ENCODE measurements at regions not wholly inside any gene's neighbourhood (a gene's known extent, or its start where the extent isn't known, plus 50 kb on each side); places are given as distances from the start of the nearest gene placed in this dataset.

GRCh38 chr2:167492486-167492885 is 604.2 kb downstream of the XIRP2 start:
- H3K9me3 ChIP-seq (ENCODE audit: control insufficient read depth in 1 of 2, insufficient read depth in 1 of 2, low read length in 2 of 2): no peaks in the 10 kb centered on the region
- Mint-ChIP-seq H3K36me3 (ENCODE audit: low read depth) (no peaks in the 10 kb centered on the region), H3K9me3 (no peaks in the 10 kb centered on the region), H3K27me3 (no peaks in the 10 kb centered on the region), H3K4me3 (no peak overlapping the region), H3K4me1 (ENCODE audit: low read depth) (no peaks in the 10 kb centered on the region), H3K27ac (no peak overlapping the region)
- no peak overlapping the region for H3K27ac ChIP-seq (ENCODE audit: low read depth in 1 of 2, low read length in 2 of 2)
- intact Hi-C loops (cut with DNase I, micrococcal nuclease): no loop called here
- no peak overlapping the region for H3K4me3 ChIP-seq (ENCODE audit: low read length)
- no peaks in the 10 kb centered on the region for H3K36me3 ChIP-seq (ENCODE audit: insufficient read depth, low read length)
- H3K4me1 ChIP-seq (ENCODE audit: insufficient read depth, low read length): no peaks in the 10 kb centered on the region
- DNase-seq: no peak
- ChIA-PET CTCF (no interaction called here), POLR2A (no interaction called here)
- no peaks in the 10 kb centered on the region for H3K27me3 ChIP-seq (ENCODE audit: control insufficient read depth in 1 of 2, insufficient read depth in 2 of 2, low read length in 2 of 2)
- no peak for TF ChIP-seq CTCF (IDR thresholded peaks at IDR 0.05)
- no peak for ATAC-seq (ENCODE audit: poor library complexity)

GRCh38 chr2:167491788-167492187 is 603.5 kb downstream of the XIRP2 start:
- no peak overlapping the region for H3K27ac Mint-ChIP-seq
- H3K4me3 ChIP-seq (ENCODE audit: low read length): no peak overlapping the region
- DNase-seq: no peak
- ChIA-PET POLR2A (no interaction called here), CTCF (no interaction called here)
- no peaks in the 10 kb centered on the region for H3K27me3 ChIP-seq (ENCODE audit: control insufficient read depth in 1 of 2, insufficient read depth in 2 of 2, low read length in 2 of 2)
- H3K4me1 Mint-ChIP-seq (ENCODE audit: low read depth): no peaks in the 10 kb centered on the region
- no peaks in the 10 kb centered on the region for H3K36me3 Mint-ChIP-seq (ENCODE audit: low read depth)
- TF ChIP-seq CTCF (IDR thresholded peaks at IDR 0.05): no peak
- no peaks in the 10 kb centered on the region for H3K9me3 Mint-ChIP-seq
- H3K4me3 Mint-ChIP-seq: no peak overlapping the region
- no peak for ATAC-seq (ENCODE audit: poor library complexity)
- no peak overlapping the region for H3K27ac ChIP-seq (ENCODE audit: low read depth in 1 of 2, low read length in 2 of 2)
- no peaks in the 10 kb centered on the region for H3K9me3 ChIP-seq (ENCODE audit: control insufficient read depth in 1 of 2, insufficient read depth in 1 of 2, low read length in 2 of 2)
- H3K36me3 ChIP-seq (ENCODE audit: insufficient read depth, low read length): no peaks in the 10 kb centered on the region
- no peaks in the 10 kb centered on the region for H3K4me1 ChIP-seq (ENCODE audit: insufficient read depth, low read length)
- intact Hi-C loops (cut with DNase I, micrococcal nuclease): no loop called here
- no peaks in the 10 kb centered on the region for H3K27me3 Mint-ChIP-seq

- Histone ChIP-seq H3K4me1 (ENCODE audit: insufficient read depth, low read length) (no peaks in the 10 kb centered on the region), H3K27ac (ENCODE audit: low read depth in 1 of 2, low read length in 2 of 2) (no peak overlapping the region), H3K9me3 (ENCODE audit: control insufficient read depth in 1 of 2, insufficient read depth in 1 of 2, low read length in 2 of 2) (no peaks in the 10 kb centered on the region), H3K36me3 (ENCODE audit: insufficient read depth, low read length) (no peaks in the 10 kb centered on the region), H3K4me3 (ENCODE audit: low read length) (no peak overlapping the region), H3K27me3 (ENCODE audit: control insufficient read depth in 1 of 2, insufficient read depth in 2 of 2, low read length in 2 of 2) (no peaks in the 10 kb centered on the region)
- Mint-ChIP-seq H3K27ac (no peak overlapping the region), H3K27me3 (no peaks in the 10 kb centered on the region), H3K4me1 (ENCODE audit: low read depth) (no peaks in the 10 kb centered on the region), H3K9me3 (no peaks in the 10 kb centered on the region), H3K36me3 (ENCODE audit: low read depth) (no peaks in the 10 kb centered on the region), H3K4me3 (no peak overlapping the region)
- ChIA-PET CTCF (no interaction called here), POLR2A (no interaction called here)
- ATAC-seq (ENCODE audit: poor library complexity): no peak
- no peak for DNase-seq
- TF ChIP-seq CTCF (IDR thresholded peaks at IDR 0.05): no peak
- intact Hi-C loops (cut with DNase I, micrococcal nuclease): no loop called here
Observed at GRCh38 chr2:167490455-167490854, 602.2 kb downstream of the XIRP2 start.

All from CD4-positive, alpha-beta T cell (primary cell).